HG02642 (cell line): ENCODE measurements at regions not wholly inside any gene's neighbourhood (a gene's known extent, or its start where the extent isn't known, plus 50 kb on each side); places are given as distances from the start of the nearest gene placed in this dataset.

ENCODE experiments used
- ATAC-seq: cut with Tn5 transposase; IDR thresholded peaks from one replicate; pipeline ENCODE4 v1.9.1; 2021; ENCODE audit warnings: mild to moderate bottlenecking; ENCODE audit not compliant: unreplicated experiment, poor library complexity

GRCh38 chr13:39100996-39101738 is 62.9 kb downstream of the NHLRC3 start:
- no peak for ATAC-seq

GRCh38 chr13:39102981-39103490 is 64.8 kb downstream of the NHLRC3 start:
- ATAC-seq, result no peak

- ATAC-seq, result no peak
Measured at GRCh38 chr13:39105110-39105509, 66.9 kb downstream of the NHLRC3 start.

GRCh38 chr13:39106216-39107005 is 68.2 kb downstream of the NHLRC3 start:
- ATAC-seq, result no peak

- no peak for ATAC-seq
Measured at GRCh38 chr13:39107561-39107960, 69.3 kb downstream of the NHLRC3 start.

GRCh38 chr13:39108783-39109182 is 70.5 kb downstream of the NHLRC3 start:
- ATAC-seq, result no peak

- no peak for ATAC-seq
Measured at GRCh38 chr13:39110518-39111097, 72.4 kb downstream of the NHLRC3 start.

GRCh38 chr13:39111145-39111544 is 72.9 kb downstream of the NHLRC3 start:
- no peak for ATAC-seq

- ATAC-seq, result no peak
Measured at GRCh38 chr13:39119422-39119821, 81.2 kb downstream of the NHLRC3 start.

- no peak for ATAC-seq
Measured at GRCh38 chr13:39123578-39123977, 85.3 kb downstream of the NHLRC3 start.

GRCh38 chr13:39129213-39129612 is 91.0 kb downstream of the NHLRC3 start:
- no peak for ATAC-seq

GRCh38 chr13:39130301-39130700 is 92.0 kb downstream of the NHLRC3 start:
- no peak for ATAC-seq

GRCh38 chr13:39132286-39133230 is 94.3 kb downstream of the NHLRC3 start:
- no peak for ATAC-seq

- no peak for ATAC-seq
Measured at GRCh38 chr13:39133781-39134180, 95.5 kb downstream of the NHLRC3 start.

- ATAC-seq, result no peak
Measured at GRCh38 chr13:39134574-39134973, 96.3 kb downstream of the NHLRC3 start.

GRCh38 chr13:39144391-39144790 is 106.1 kb downstream of the NHLRC3 start:
- no peak for ATAC-seq

- ATAC-seq, result no peak
Measured at GRCh38 chr13:39144941-39145533, 106.8 kb downstream of the NHLRC3 start.

GRCh38 chr13:39148513-39148961 is 110.3 kb downstream of the NHLRC3 start:
- no peak for ATAC-seq

- no peak for ATAC-seq
Measured at GRCh38 chr13:39149896-39150295, 111.6 kb downstream of the NHLRC3 start.

- no peak for ATAC-seq
Measured at GRCh38 chr13:39154041-39154440, 115.8 kb downstream of the NHLRC3 start.
